GM23338 (cell line): ENCODE measurements at regions not wholly inside any gene's neighbourhood (a gene's known extent, or its start where the extent isn't known, plus 50 kb on each side); places are given as distances from the start of the nearest gene placed in this dataset.

Experiments
- ATAC-seq: fragments of 200-7000 bp; cut with Tn5 transposase; 3 replicates; pipeline ENCODE4 v1.9.1; 2020
- DNase-seq: peaks from one replicate; pipeline ENCODE4 v3.0.0-alpha.2; 2015; ENCODE audit warnings: low spot score
- H2AFZ ChIP-seq: fragments of 200-600 bp; sonication (generic); 2 replicates; pipeline ENCODE4 v1.8.0; 2016; ENCODE audit warnings: antibody characterized with exemption, mild to moderate bottlenecking, moderate library complexity
- H3F3A ChIP-seq: fragments of 200-600 bp; sonication (generic); replicated peaks from 2 replicates; pipeline ENCODE4 v1.8.0; 2017; ENCODE audit warnings: antibody characterized with exemption, mixed run types, low read depth
- H3K27ac ChIP-seq: fragments of 200-600 bp; sonication (generic); 2 replicates; pipeline ENCODE4 v1.6.1; 2016; ENCODE audit warnings: low read depth
- H3K27me3 ChIP-seq: fragments of 200-600 bp; sonication (generic); 2 replicates; pipeline ENCODE4 v1.8.0; 2016; ENCODE audit warnings: mild to moderate bottlenecking, mixed run types, moderate library complexity; ENCODE audit not compliant: insufficient read depth
- H3K36me3 ChIP-seq: fragments of 200-600 bp; sonication (generic); 2 replicates; pipeline ENCODE4 v1.8.0; 2016; ENCODE audit warnings: mild to moderate bottlenecking; ENCODE audit not compliant: insufficient read depth
- H3K4me1 ChIP-seq: fragments of 200-600 bp; sonication (generic); 2 replicates; pipeline ENCODE4 v1.8.0; 2016; ENCODE audit warnings: mild to moderate bottlenecking, moderate library complexity; ENCODE audit not compliant: insufficient read depth
- H3K4me2 ChIP-seq: fragments of 200-600 bp; sonication (generic); 2 replicates; pipeline ENCODE4 v1.7.1; 2017; ENCODE audit warnings: mixed run types
- H3K4me3 ChIP-seq: fragments of 200-600 bp; sonication (generic); 2 replicates; pipeline ENCODE4 v1.6.1; 2016; ENCODE audit warnings: mixed run types
- H3K79me2 ChIP-seq: fragments of 200-600 bp; sonication (generic); replicated peaks from 2 replicates; pipeline ENCODE4 v1.8.0; 2017; ENCODE audit warnings: mild to moderate bottlenecking; ENCODE audit not compliant: insufficient read depth
- H3K9me2 ChIP-seq: fragments of 200-600 bp; sonication (generic); 2 replicates; pipeline ENCODE4 v1.8.0; 2017; ENCODE audit not compliant: insufficient read depth
- H4K20me1 ChIP-seq: fragments of 200-600 bp; sonication (generic); replicated peaks from 2 replicates; pipeline ENCODE4 v1.8.0; 2017; ENCODE audit warnings: mild to moderate bottlenecking; ENCODE audit not compliant: insufficient read depth
- H3K27ac Mint-ChIP-seq: 2 replicates; pipeline ENCODE4 v1.8.0; 2020; ENCODE audit warnings: inconsistent platforms, mild to moderate bottlenecking, moderate library complexity, mixed read lengths
- H3K27me3 Mint-ChIP-seq: 3 replicates; pipeline ENCODE4 v1.8.0; 2022; ENCODE audit warnings: low read depth, mild to moderate bottlenecking, moderate library complexity, mixed read lengths, inconsistent platforms; ENCODE audit not compliant: insufficient read depth, poor library complexity
- H3K36me3 Mint-ChIP-seq: 3 replicates; pipeline ENCODE4 v1.8.0; 2021; ENCODE audit warnings: low read depth, mild to moderate bottlenecking, inconsistent platforms, moderate library complexity, mixed read lengths
- H3K4me1 Mint-ChIP-seq: 3 replicates; pipeline ENCODE4 v1.8.0; 2020; ENCODE audit warnings: mild to moderate bottlenecking, inconsistent platforms, mixed read lengths
- H3K4me3 Mint-ChIP-seq: 3 replicates; pipeline ENCODE4 v1.8.0; 2021; ENCODE audit warnings: moderate library complexity, mild to moderate bottlenecking, inconsistent platforms, mixed read lengths
- H3K9me3 Mint-ChIP-seq: 3 replicates; pipeline ENCODE4 v1.8.0; 2020; ENCODE audit warnings: moderate library complexity, mild to moderate bottlenecking, inconsistent platforms, mixed read lengths
- CREB1 ChIP-seq: fragments of 250-450 bp; sonication (Bioruptor Pico); IDR thresholded peaks from 2 replicates; pipeline ENCODE4 v1.5.0; 2020; ENCODE audit warnings: low read depth, mild to moderate bottlenecking, moderate library complexity
- EZH2 ChIP-seq: fragments of 200-600 bp; sonication (generic); IDR thresholded peaks from one replicate; pipeline ENCODE4 v1.8.0; 2017; ENCODE audit warnings: antibody characterized with exemption, mild to moderate bottlenecking, low read depth; ENCODE audit not compliant: unreplicated experiment
- EZH2phosphoT487 ChIP-seq: fragments of 200-600 bp; sonication (generic); IDR thresholded peaks from one replicate; pipeline ENCODE4 v1.8.1; 2018; ENCODE audit warnings: antibody characterized with exemption; ENCODE audit not compliant: unreplicated experiment
- JUNB ChIP-seq: IDR thresholded peaks from one replicate; pipeline ENCODE4 v1.6.1; 2016; ENCODE audit warnings: antibody characterized with exemption; ENCODE audit not compliant: unreplicated experiment
- NANOG ChIP-seq: IDR thresholded peaks from 2 replicates; pipeline ENCODE4 v1.6.1; 2016; ENCODE audit warnings: antibody characterized with exemption, borderline replicate concordance
- POLR2AphosphoS5 ChIP-seq: IDR thresholded peaks from 2 replicates; pipeline ENCODE4 v1.6.1; 2016; ENCODE audit warnings: antibody characterized with exemption, low read depth
- STAT1 ChIP-seq: IDR thresholded peaks from one replicate; pipeline ENCODE4 v1.6.1; 2016; ENCODE audit warnings: antibody characterized with exemption; ENCODE audit not compliant: unreplicated experiment
- ZNF114 ChIP-seq: fragments of 250-450 bp; sonication (Bioruptor Pico); IDR thresholded peaks from 2 replicates; pipeline ENCODE4 v1.5.0; 2020; ENCODE audit warnings: mild to moderate bottlenecking, moderate library complexity
- ZNF331 ChIP-seq: fragments of 250-450 bp; sonication (Bioruptor Pico); IDR thresholded peaks from 2 replicates; pipeline ENCODE4 v1.5.0; 2020; ENCODE audit warnings: low read depth, mild to moderate bottlenecking, moderate library complexity
- TF ChIP-seq, protein P1 (sequence below), 2 experiments: fragments of 200-600 bp in 1 of 2; sonication (generic) in 1 of 2; conservative IDR thresholded peaks; 2 replicates each; pipeline versions ENCODE4 v1.5.1 to v1.6.1; 2016 to 2017; ENCODE audit warnings: antibody characterized with exemption in 2 of 2, low read depth in 2 of 2, mild to moderate bottlenecking in 2 of 2, moderate library complexity in 1 of 2
- TF ChIP-seq, protein P2 (sequence below): IDR thresholded peaks from one replicate; pipeline ENCODE4 v1.6.1; 2018; ENCODE audit warnings: antibody characterized with exemption; ENCODE audit not compliant: unreplicated experiment
- TF ChIP-seq, protein P3 (sequence below): fragments of 250-450 bp; sonication (Bioruptor Pico); IDR thresholded peaks from 2 replicates; pipeline ENCODE4 v1.5.0; 2020; ENCODE audit warnings: mild to moderate bottlenecking, moderate library complexity
- TF ChIP-seq, protein P4 (sequence below): IDR thresholded peaks from 2 replicates; pipeline ENCODE4 v1.6.1; 2016; ENCODE audit warnings: antibody characterized with exemption

DNA sequence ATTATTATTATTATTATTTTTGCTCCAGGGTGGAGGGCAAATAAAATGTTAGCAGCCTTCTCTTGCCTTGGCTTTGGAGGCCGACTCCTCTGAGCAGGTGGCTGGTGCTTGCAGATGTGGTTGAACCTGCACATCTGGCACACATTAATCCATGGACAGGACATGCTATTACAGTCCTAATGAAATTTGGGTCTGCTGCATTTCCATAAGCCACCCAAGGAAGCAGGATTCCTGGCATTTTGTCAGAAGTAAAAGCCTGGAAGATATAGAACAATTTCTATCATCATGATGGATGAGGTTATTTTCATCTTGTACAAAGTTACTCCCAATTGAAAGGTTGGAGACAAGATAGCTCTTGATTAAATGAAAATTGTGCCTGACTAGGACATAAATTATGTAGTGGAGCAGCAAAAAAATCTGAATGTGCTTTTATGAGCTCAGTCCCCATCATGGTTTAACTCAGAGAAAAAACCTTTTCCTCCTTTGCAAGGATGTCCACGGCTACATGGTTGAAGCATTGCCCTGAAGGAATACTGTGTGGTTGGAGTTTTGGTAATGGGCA, 130.9 kb upstream of the RGMA start:
- Histone ChIP-seq H2AFZ (no peak overlapping the region), H3K27me3 (no peaks in the 10 kb centered on the region), H3K9me2 (no peaks in the 10 kb centered on the region; the same call in 1 of the 2 replicates), H3K4me3 (no peak overlapping the region), H3K4me1 (no peaks in the 10 kb centered on the region), H3K27ac (no peak overlapping the region), H4K20me1 (no peaks in the 10 kb centered on the region), H3K36me3 (no peaks in the 10 kb centered on the region), H3K79me2 (no peaks in the 10 kb centered on the region), H3F3A (no peaks in the 10 kb centered on the region), H3K4me2 (no peak overlapping the region)
- Mint-ChIP-seq H3K36me3 (no peaks in the 10 kb centered on the region), H3K4me3 (no peak overlapping the region), H3K4me1 (peaks cover 6% of the 10 kb centered on the region), H3K27ac (no peak overlapping the region), H3K27me3 (peaks cover 2% of the 10 kb centered on the region), H3K9me3 (no peaks in the 10 kb centered on the region; the same call in 2 of the 3 replicates)
- ATAC-seq (no peak), DNase-seq (no peak)
- TF ChIP-seq NANOG: no peak
- TF ChIP-seq ZNF114 (CRISPR knock-in tag): no peak
- no peak for TF ChIP-seq STAT1
- no peak for TF ChIP-seq POLR2AphosphoS5
- TF ChIP-seq, protein P1, sequence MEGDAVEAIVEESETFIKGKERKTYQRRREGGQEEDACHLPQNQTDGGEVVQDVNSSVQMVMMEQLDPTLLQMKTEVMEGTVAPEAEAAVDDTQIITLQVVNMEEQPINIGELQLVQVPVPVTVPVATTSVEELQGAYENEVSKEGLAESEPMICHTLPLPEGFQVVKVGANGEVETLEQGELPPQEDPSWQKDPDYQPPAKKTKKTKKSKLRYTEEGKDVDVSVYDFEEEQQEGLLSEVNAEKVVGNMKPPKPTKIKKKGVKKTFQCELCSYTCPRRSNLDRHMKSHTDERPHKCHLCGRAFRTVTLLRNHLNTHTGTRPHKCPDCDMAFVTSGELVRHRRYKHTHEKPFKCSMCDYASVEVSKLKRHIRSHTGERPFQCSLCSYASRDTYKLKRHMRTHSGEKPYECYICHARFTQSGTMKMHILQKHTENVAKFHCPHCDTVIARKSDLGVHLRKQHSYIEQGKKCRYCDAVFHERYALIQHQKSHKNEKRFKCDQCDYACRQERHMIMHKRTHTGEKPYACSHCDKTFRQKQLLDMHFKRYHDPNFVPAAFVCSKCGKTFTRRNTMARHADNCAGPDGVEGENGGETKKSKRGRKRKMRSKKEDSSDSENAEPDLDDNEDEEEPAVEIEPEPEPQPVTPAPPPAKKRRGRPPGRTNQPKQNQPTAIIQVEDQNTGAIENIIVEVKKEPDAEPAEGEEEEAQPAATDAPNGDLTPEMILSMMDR (conservative IDR thresholded peaks at IDR 0.05; ENCODE audit: low read depth in 2 of 2): no peak
- TF ChIP-seq EZH2phosphoT487: no peak
- TF ChIP-seq, protein P2, sequence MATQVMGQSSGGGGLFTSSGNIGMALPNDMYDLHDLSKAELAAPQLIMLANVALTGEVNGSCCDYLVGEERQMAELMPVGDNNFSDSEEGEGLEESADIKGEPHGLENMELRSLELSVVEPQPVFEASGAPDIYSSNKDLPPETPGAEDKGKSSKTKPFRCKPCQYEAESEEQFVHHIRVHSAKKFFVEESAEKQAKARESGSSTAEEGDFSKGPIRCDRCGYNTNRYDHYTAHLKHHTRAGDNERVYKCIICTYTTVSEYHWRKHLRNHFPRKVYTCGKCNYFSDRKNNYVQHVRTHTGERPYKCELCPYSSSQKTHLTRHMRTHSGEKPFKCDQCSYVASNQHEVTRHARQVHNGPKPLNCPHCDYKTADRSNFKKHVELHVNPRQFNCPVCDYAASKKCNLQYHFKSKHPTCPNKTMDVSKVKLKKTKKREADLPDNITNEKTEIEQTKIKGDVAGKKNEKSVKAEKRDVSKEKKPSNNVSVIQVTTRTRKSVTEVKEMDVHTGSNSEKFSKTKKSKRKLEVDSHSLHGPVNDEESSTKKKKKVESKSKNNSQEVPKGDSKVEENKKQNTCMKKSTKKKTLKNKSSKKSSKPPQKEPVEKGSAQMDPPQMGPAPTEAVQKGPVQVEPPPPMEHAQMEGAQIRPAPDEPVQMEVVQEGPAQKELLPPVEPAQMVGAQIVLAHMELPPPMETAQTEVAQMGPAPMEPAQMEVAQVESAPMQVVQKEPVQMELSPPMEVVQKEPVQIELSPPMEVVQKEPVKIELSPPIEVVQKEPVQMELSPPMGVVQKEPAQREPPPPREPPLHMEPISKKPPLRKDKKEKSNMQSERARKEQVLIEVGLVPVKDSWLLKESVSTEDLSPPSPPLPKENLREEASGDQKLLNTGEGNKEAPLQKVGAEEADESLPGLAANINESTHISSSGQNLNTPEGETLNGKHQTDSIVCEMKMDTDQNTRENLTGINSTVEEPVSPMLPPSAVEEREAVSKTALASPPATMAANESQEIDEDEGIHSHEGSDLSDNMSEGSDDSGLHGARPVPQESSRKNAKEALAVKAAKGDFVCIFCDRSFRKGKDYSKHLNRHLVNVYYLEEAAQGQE: no peak
- TF ChIP-seq, protein P3, sequence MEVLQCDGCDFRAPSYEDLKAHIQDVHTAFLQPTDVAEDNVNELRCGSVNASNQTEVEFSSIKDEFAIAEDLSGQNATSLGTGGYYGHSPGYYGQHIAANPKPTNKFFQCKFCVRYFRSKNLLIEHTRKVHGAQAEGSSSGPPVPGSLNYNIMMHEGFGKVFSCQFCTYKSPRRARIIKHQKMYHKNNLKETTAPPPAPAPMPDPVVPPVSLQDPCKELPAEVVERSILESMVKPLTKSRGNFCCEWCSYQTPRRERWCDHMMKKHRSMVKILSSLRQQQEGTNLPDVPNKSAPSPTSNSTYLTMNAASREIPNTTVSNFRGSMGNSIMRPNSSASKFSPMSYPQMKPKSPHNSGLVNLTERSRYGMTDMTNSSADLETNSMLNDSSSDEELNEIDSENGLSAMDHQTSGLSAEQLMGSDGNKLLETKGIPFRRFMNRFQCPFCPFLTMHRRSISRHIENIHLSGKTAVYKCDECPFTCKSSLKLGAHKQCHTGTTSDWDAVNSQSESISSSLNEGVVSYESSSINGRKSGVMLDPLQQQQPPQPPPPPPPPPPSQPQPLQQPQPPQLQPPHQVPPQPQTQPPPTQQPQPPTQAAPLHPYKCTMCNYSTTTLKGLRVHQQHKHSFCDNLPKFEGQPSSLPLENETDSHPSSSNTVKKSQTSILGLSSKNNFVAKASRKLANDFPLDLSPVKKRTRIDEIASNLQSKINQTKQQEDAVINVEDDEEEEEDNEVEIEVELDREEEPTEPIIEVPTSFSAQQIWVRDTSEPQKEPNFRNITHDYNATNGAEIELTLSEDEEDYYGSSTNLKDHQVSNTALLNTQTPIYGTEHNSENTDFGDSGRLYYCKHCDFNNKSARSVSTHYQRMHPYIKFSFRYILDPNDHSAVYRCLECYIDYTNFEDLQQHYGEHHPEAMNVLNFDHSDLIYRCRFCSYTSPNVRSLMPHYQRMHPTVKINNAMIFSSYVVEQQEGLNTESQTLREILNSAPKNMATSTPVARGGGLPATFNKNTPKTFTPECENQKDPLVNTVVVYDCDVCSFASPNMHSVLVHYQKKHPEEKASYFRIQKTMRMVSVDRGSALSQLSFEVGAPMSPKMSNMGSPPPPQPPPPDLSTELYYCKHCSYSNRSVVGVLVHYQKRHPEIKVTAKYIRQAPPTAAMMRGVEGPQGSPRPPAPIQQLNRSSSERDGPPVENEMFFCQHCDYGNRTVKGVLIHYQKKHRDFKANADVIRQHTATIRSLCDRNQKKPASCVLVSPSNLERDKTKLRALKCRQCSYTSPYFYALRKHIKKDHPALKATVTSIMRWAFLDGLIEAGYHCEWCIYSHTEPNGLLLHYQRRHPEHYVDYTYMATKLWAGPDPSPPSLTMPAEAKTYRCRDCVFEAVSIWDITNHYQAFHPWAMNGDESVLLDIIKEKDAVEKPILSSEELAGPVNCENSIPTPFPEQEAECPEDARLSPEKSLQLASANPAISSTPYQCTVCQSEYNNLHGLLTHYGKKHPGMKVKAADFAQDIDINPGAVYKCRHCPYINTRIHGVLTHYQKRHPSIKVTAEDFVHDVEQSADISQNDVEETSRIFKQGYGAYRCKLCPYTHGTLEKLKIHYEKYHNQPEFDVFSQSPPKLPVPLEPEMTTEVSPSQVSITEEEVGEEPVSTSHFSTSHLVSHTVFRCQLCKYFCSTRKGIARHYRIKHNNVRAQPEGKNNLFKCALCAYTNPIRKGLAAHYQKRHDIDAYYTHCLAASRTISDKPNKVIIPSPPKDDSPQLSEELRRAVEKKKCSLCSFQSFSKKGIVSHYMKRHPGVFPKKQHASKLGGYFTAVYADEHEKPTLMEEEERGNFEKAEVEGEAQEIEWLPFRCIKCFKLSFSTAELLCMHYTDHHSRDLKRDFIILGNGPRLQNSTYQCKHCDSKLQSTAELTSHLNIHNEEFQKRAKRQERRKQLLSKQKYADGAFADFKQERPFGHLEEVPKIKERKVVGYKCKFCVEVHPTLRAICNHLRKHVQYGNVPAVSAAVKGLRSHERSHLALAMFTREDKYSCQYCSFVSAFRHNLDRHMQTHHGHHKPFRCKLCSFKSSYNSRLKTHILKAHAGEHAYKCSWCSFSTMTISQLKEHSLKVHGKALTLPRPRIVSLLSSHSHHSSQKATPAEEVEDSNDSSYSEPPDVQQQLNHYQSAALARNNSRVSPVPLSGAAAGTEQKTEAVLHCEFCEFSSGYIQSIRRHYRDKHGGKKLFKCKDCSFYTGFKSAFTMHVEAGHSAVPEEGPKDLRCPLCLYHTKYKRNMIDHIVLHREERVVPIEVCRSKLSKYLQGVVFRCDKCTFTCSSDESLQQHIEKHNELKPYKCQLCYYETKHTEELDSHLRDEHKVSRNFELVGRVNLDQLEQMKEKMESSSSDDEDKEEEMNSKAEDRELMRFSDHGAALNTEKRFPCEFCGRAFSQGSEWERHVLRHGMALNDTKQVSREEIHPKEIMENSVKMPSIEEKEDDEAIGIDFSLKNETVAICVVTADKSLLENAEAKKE: no peak
- TF ChIP-seq EZH2: no peak
- TF ChIP-seq ZNF331: no peak
- no peak for TF ChIP-seq JUNB
- TF ChIP-seq, protein P4, sequence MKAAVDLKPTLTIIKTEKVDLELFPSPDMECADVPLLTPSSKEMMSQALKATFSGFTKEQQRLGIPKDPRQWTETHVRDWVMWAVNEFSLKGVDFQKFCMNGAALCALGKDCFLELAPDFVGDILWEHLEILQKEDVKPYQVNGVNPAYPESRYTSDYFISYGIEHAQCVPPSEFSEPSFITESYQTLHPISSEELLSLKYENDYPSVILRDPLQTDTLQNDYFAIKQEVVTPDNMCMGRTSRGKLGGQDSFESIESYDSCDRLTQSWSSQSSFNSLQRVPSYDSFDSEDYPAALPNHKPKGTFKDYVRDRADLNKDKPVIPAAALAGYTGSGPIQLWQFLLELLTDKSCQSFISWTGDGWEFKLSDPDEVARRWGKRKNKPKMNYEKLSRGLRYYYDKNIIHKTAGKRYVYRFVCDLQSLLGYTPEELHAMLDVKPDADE: no peak
- no peak for TF ChIP-seq CREB1 (CRISPR knock-in tag)
